ENCODE measurements at regions not wholly inside any gene's neighbourhood (a gene's known extent, or its start where the extent isn't known, plus 50 kb on each side); places are given as distances from the start of the nearest gene placed in this dataset.

DNA sequence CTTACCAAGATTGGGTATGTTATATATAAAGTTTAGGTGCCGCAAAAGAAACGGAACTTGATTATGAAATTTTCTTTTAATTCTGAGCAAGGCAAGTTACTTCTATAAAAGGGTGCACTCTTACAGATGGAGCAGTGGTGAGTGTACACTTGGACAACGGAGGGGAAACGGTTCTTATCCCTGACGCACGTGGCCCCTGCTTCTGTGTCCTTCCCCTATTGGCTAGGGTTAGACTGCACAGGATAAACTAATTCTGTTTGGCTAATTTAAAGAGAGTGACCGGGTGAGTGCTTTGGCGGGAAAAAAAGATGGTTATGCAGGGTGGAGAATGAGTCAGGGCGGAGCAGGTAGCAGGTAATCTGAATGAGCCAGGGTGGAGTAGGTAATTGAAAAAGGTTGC lies 149.5 kb downstream of the GC start:
- TF ChIP-seq, protein P1, sequence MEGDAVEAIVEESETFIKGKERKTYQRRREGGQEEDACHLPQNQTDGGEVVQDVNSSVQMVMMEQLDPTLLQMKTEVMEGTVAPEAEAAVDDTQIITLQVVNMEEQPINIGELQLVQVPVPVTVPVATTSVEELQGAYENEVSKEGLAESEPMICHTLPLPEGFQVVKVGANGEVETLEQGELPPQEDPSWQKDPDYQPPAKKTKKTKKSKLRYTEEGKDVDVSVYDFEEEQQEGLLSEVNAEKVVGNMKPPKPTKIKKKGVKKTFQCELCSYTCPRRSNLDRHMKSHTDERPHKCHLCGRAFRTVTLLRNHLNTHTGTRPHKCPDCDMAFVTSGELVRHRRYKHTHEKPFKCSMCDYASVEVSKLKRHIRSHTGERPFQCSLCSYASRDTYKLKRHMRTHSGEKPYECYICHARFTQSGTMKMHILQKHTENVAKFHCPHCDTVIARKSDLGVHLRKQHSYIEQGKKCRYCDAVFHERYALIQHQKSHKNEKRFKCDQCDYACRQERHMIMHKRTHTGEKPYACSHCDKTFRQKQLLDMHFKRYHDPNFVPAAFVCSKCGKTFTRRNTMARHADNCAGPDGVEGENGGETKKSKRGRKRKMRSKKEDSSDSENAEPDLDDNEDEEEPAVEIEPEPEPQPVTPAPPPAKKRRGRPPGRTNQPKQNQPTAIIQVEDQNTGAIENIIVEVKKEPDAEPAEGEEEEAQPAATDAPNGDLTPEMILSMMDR (optimal IDR thresholded peaks at IDR 0.05 in 1 of 3, IDR thresholded peaks at IDR 0.05 in 1 of 3, conservative IDR thresholded peaks at IDR 0.05 in 1 of 3; ENCODE audit: extremely low read depth in 1 of 3, insufficient read depth in 2 of 3, low read length in 3 of 3): no peak
- TF ChIP-seq EZH2 (IDR thresholded peaks at IDR 0.05; ENCODE audit: low read length): no peak

Data from keratinocyte (primary cell).